Amygdala (tissue), 56 donors: ENCODE measurements at regions not wholly inside any gene's neighbourhood (a gene's known extent, or its start where the extent isn't known, plus 50 kb on each side); places are given as distances from the start of the nearest gene placed in this dataset.
"Not testable (repeated sequence)": the region's sequence is repeated elsewhere in the genome, so short reads cannot be mapped to it uniquely, and the experiment has no call there.

Experiments used
- DNase-seq, 56 donors: peaks; one replicate each; lab custom pipeline; 2025; lab: John Stamatoyannopoulos, UW

DNA sequence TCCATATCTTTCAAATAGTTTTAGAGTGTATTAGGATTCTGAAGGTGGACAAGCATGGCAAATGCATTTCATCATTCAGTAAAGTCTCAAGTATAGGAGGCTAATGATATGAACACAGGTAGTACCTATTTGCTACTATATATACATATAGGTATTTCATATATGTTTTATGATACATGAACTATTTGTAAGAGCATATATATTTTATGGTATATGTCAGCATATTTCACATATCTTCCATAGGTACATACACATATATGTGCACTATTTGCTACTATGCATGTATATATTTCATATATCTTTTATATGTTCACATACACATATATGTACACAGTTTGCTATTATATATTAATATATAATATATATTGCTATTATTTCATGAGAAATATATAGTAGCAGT lies 1291.7 kb upstream of the MIR17HG start:
- DNase-seq = no peak

- not testable (repeated sequence) for DNase-seq
Observed at GRCh38 chr13:90064226-90064625, 1283.3 kb upstream of the MIR17HG start.

GRCh38 chr13:90068658-90069057 lies 1278.8 kb upstream of the MIR17HG start:
- DNase-seq = no peak

- DNase-seq = no peak
Observed at GRCh38 chr13:90070362-90070761, 1277.1 kb upstream of the MIR17HG start.

DNA sequence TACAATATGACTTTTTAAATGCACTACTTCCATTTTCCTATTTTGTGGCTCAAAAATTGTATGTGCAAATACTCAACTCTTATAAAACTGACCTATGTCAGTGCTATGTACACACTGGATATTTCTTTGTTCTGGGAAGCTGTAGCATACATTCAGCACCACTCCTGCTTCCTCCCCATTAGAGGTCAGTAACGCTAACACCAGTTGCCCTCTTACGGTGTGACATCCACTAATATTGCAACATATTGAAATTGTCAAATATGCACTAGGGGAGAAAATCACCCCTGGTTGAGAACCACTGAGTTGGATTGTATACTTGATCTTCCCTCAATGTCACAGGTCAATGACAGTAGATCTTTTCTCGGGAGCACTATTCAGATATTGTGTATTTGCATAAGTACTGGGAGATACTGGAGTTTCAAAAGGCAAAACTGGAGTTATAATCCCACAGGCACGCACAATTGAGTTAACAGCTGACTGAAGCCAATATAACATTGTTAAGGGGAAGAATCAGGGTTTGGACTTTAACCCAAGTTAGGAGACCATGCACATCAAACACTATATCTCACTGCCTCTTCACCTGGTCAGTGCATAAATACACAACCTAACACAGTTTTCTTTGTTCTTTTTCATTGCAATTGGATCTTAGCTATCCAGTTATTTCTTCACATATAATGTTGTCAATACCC lies 1276.5 kb upstream of the MIR17HG start:
- DNase-seq = no peak

GRCh38 chr13:90084684-90085290 lies 1262.7 kb upstream of the MIR17HG start:
- DNase-seq = no peak

- no peak for DNase-seq
Observed at GRCh38 chr13:90089051-90089450, 1258.4 kb upstream of the MIR17HG start.

DNA sequence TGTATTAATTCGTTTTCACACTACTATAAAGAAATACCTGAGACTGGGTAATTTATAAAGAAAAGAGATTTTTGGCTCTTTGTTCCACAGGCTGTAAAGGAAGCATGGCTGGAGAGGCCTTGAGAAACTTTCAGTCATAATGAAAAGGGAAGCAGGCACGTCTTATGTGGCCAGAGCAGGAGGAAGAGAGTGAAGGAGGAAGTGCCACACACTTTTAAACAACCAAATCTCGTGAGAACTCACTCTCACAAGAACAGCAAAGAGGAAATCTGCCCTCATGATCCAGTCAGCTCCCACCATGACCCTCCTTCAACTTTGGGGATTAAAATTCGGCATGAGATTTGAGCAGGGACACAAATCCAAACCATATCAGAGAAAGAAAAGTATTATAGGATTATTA lies 1255.9 kb upstream of the MIR17HG start:
- no peak for DNase-seq

DNA sequence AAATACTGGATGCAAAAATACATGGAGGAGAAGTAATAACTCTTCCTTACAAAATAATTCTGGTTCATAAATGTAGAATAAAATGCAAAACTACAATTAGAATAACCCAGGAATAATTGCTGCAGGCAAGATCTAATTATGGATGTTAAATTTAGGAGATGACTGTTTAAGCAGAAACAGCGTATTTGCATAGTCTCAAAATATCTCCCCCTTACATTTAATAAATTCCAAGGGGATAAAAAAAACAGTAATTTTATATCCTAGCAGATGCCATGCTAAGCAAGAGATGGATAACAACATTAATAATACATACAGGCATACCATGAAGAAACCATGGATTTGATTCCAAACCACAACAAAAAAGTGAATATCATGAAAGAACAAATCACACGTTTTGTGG lies 1253.1 kb upstream of the MIR17HG start:
- no peak for DNase-seq

DNA sequence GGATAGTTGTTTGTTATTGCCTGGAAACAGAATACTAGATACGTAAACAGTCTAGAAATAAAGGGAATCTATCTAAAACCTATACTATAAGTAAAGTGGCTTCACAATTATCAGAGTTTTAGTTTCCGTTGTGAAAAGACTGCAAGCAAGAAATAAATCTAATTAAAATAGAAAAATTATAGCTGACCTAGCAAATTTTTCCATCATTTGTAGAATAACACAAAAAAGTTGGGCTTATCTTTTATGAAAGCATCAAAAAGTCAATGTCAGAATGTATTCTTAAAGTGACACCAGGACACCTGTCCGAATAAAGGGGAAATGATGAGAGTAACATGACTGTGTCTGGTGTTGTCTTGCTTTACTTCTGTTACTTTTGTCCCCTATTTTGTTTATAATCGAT lies 1248.9 kb upstream of the MIR17HG start:
- no peak for DNase-seq

GRCh38 chr13:90099847-90100246 lies 1247.6 kb upstream of the MIR17HG start:
- no peak for DNase-seq

DNA sequence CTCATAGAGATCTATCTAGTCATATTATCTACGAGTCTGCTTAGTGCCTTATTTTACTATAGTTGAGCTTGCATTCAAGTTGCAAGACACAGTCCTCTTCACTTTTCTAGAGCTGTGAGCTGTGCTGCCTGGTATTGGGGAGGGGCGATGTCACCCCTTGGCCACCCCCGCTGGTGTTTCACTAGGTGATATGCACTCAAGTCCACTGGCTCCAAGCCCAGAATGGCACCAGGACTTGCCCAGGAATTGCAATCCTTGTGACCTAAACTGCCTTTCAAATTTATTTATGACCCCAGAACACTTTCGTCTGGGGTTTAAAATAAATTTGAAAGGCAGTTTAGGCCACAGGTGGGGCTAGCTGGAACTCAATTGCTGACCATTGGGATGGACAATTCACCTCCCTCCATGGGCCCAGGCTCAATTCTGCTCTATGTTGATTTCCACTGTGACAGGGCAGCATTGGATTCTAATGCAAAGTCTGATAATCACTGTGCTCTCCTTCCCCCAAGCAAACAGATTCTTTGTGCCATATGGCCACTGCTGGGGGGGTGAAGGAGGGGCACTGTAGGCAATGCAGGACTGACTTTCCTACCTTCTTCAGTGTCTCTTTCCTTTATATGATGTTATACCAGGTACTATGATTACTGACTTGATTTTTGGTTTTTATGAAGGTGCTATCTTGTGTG lies 1244.2 kb upstream of the MIR17HG start:
- no peak for DNase-seq

DNA sequence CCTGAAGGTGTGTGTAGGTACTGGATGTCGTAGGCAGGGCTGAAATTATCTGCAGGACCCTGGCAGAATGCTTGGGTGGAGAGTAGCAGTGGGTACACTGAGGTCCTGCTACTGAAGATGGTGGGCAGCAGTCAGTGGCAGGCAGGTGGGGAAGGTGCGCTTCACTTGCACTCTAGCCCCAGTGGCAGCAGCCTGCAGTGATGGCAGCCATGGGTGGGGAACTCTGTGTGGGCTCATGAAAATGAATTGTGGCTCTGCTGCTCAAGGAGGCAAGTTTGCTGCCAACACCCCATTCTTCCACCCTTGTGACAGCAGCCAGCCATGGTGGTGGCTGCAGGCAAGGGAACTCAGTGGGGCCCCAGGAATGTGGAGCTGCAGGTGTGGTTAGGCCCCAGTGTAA lies 1242.7 kb upstream of the MIR17HG start:
- no peak for DNase-seq

- DNase-seq = no peak
Observed at GRCh38 chr13:90105276-90105675, 1242.2 kb upstream of the MIR17HG start.

- DNase-seq = no peak
Observed at GRCh38 chr13:90105849-90106496, 1241.5 kb upstream of the MIR17HG start.

GRCh38 chr13:90107661-90108060 lies 1239.8 kb upstream of the MIR17HG start:
- DNase-seq = no peak

DNA sequence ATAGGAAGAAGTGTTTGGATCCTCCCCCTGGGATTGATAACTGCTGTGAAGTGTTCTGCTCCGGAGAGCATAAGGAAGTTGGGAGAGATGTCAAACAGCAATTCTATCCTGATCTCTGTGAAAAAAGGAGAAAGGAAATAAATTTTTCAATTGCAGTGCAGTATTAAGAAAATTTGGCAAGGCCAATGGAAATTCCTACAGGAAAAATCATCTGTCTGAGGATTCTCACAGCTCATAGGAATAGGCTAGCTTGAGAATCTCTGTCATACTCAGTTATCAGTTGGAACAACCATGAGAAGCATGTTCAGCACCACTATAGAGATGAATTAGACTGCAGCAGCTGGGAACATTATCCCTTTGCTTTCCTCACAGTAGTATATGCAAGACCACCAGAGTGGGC lies 1238.9 kb upstream of the MIR17HG start:
- no peak for DNase-seq

- DNase-seq = no peak
Observed at GRCh38 chr13:90116121-90116520, 1231.4 kb upstream of the MIR17HG start.

GRCh38 chr13:90118467-90119071 lies 1228.9 kb upstream of the MIR17HG start:
- no peak for DNase-seq

DNA sequence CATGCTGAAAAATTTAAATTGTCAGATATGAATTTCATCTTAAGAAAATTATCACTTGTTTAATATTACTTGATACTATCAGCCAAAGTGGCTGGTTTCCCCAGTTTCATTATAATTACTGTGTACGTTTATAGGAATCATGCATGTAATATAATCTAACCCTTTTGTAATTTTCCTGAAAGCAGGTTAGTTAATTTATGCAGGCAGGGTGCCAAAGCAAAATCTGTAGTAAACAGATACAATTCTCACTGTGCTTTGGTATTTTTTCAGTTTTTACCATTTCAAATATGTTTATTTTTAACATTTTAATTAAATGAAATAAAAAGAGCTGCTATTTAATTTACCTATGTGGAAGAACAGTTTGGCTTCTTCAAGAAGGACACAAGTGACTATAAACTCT lies 1227.5 kb upstream of the MIR17HG start:
- no peak for DNase-seq

DNA sequence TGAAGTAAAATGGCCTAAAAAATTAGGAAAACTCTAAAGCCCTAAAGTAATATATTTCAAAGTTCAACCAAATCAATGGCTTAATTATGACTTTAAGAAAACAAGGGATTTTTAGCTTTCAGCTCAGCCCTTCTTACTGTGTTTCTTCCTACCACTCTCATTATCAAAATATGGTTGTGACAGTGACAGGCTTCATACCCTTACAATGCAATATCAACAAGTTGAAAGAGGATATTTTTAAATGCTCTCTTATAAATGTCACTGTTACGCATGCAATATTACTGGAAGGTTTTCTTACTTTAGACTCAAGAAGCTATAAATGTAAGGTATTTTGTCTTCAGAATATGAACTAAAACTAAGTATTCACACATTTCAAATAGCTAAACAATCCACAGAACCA lies 1225.7 kb upstream of the MIR17HG start:
- DNase-seq = no peak
